KMS-11 (cell line): ENCODE measurements at regions not wholly inside any gene's neighbourhood (a gene's known extent, or its start where the extent isn't known, plus 50 kb on each side); places are given as distances from the start of the nearest gene placed in this dataset.
"Not testable (repeated sequence)": the region's sequence is repeated elsewhere in the genome, so short reads cannot be mapped to it uniquely, and the experiment has no call there.

Experiments
- H2AFZ ChIP-seq: fragments of 200-600 bp; sonication (generic); 2 replicates; pipeline ENCODE4 v1.6.1; 2016; ENCODE audit warnings: antibody characterized with exemption, mixed run types, low read depth
- H3K27ac ChIP-seq: fragments of 200-600 bp; sonication (generic); 2 replicates; pipeline ENCODE4 v1.6.1; 2016; ENCODE audit warnings: mild to moderate bottlenecking, mixed run types
- H3K27me3 ChIP-seq: fragments of 200-600 bp; sonication (generic); 2 replicates; pipeline ENCODE4 v1.6.1; 2017; ENCODE audit warnings: mild to moderate bottlenecking, low read depth, mixed run types, moderate library complexity; ENCODE audit not compliant: insufficient read depth
- H3K36me3 ChIP-seq: fragments of 200-600 bp; sonication (generic); 2 replicates; pipeline ENCODE4 v1.6.1; 2017; ENCODE audit warnings: mild to moderate bottlenecking, mixed run types; ENCODE audit not compliant: insufficient read depth
- H3K4me1 ChIP-seq: fragments of 200-600 bp; sonication (generic); 2 replicates; pipeline ENCODE4 v1.6.1; 2016; ENCODE audit warnings: mild to moderate bottlenecking, low read depth, mixed run types; ENCODE audit not compliant: poor library complexity, severe bottlenecking
- H3K4me2 ChIP-seq: fragments of 200-600 bp; sonication (generic); 2 replicates; pipeline ENCODE4 v1.7.0; 2016; ENCODE audit warnings: mild to moderate bottlenecking, mixed run types
- H3K4me3 ChIP-seq: fragments of 200-600 bp; sonication (generic); IDR thresholded peaks from 2 replicates; pipeline ENCODE4 v1.6.1; 2017; ENCODE audit warnings: low read depth, low read length, mixed read lengths; ENCODE audit not compliant: insufficient read depth
- H3K79me2 ChIP-seq: fragments of 200-600 bp; sonication (generic); 2 replicates; pipeline ENCODE4 v1.6.1; 2016; ENCODE audit warnings: low read depth, mixed run types; ENCODE audit not compliant: insufficient read depth
- H3K9ac ChIP-seq: fragments of 200-600 bp; sonication (generic); 2 replicates; pipeline ENCODE4 v1.6.1; 2016; ENCODE audit warnings: mild to moderate bottlenecking, mixed run types
- H4K20me1 ChIP-seq: fragments of 200-600 bp; sonication (generic); 2 replicates; pipeline ENCODE4 v1.6.1; 2016; ENCODE audit warnings: mild to moderate bottlenecking, mixed run types; ENCODE audit not compliant: insufficient read depth
- CTCF ChIP-seq: fragments of 200-600 bp; sonication (generic); conservative IDR thresholded peaks from 2 replicates; pipeline ENCODE4 v1.6.1; 2017; ENCODE audit warnings: low read depth, mild to moderate bottlenecking, antibody characterized with exemption, low read length, moderate library complexity, mixed read lengths

- no peaks in the 10 kb centered on the region for H3K36me3 ChIP-seq
- H4K20me1 ChIP-seq, result no peaks in the 10 kb centered on the region
- no peak overlapping the region for H3K9ac ChIP-seq
- no peaks in the 10 kb centered on the region for H3K27me3 ChIP-seq
- H3K4me3 ChIP-seq, result no peak overlapping the region
- no peaks in the 10 kb centered on the region for H3K4me1 ChIP-seq
- no peak overlapping the region for H3K4me2 ChIP-seq
- no peaks in the 10 kb centered on the region for H3K79me2 ChIP-seq
- TF ChIP-seq CTCF, result no peak
- H3K27ac ChIP-seq, result no peak overlapping the region
- H2AFZ ChIP-seq, result no peak overlapping the region
Measured at GRCh38 chr6:99668036-99668705, 61.5 kb downstream of the PRDM13 start.

- Histone ChIP-seq H3K9ac (no peak overlapping the region), H3K79me2 (no peaks in the 10 kb centered on the region), H3K4me1 (no peaks in the 10 kb centered on the region), H3K27ac (no peak overlapping the region), H3K4me2 (no peak overlapping the region), H3K4me3 (no peak overlapping the region), H4K20me1 (no peaks in the 10 kb centered on the region), H2AFZ (no peak overlapping the region), H3K27me3 (no peaks in the 10 kb centered on the region), H3K36me3 (no peaks in the 10 kb centered on the region)
- no peak for TF ChIP-seq CTCF
Measured at GRCh38 chr6:99689916-99690685, 83.5 kb downstream of the PRDM13 start.

GRCh38 chr6:99702287-99702686 is 95.7 kb downstream of the PRDM13 start:
- not testable (repeated sequence) for H3K4me1 ChIP-seq, H3K9ac ChIP-seq, H4K20me1 ChIP-seq, H3K27ac ChIP-seq, H3K27me3 ChIP-seq, H2AFZ ChIP-seq, H3K4me2 ChIP-seq, H3K36me3 ChIP-seq, H3K79me2 ChIP-seq, H3K4me3 ChIP-seq

- H3K4me2 ChIP-seq, result no peak overlapping the region
- H3K79me2 ChIP-seq, result no peaks in the 10 kb centered on the region
- H3K36me3 ChIP-seq, result no peaks in the 10 kb centered on the region
- H3K27ac ChIP-seq, result no peak overlapping the region
- no peaks in the 10 kb centered on the region for H3K4me1 ChIP-seq
- no peak overlapping the region for H3K9ac ChIP-seq
- no peak for TF ChIP-seq CTCF
- H3K4me3 ChIP-seq, result no peak overlapping the region
- H2AFZ ChIP-seq, result no peak overlapping the region
- no peaks in the 10 kb centered on the region for H3K27me3 ChIP-seq
- no peaks in the 10 kb centered on the region for H4K20me1 ChIP-seq
Measured at GRCh38 chr6:99709062-99709461, 102.4 kb downstream of the PRDM13 start.

GRCh38 chr6:99711302-99711701 is 104.7 kb downstream of the PRDM13 start:
- H3K4me3 ChIP-seq, result no peak overlapping the region
- H3K4me1 ChIP-seq, result no peaks in the 10 kb centered on the region
- no peak for TF ChIP-seq CTCF
- no peak overlapping the region for H3K9ac ChIP-seq
- H3K36me3 ChIP-seq, result no peaks in the 10 kb centered on the region
- no peaks in the 10 kb centered on the region for H4K20me1 ChIP-seq
- H3K27ac ChIP-seq, result no peak overlapping the region
- H2AFZ ChIP-seq, result no peak overlapping the region
- no peaks in the 10 kb centered on the region for H3K79me2 ChIP-seq
- H3K4me2 ChIP-seq, result no peak overlapping the region
- H3K27me3 ChIP-seq, result no peaks in the 10 kb centered on the region
